Fibroblast of skin of abdomen (primary cell): ENCODE measurements at regions not wholly inside any gene's neighbourhood (a gene's known extent, or its start where the extent isn't known, plus 50 kb on each side); places are given as distances from the start of the nearest gene placed in this dataset.
A peak's percentile ranks its signal among the peaks of the same experiment; 100 is the strongest.
"Not testable (repeated sequence)": the region's sequence is repeated elsewhere in the genome, so short reads cannot be mapped to it uniquely, and the experiment has no call there.

Source experiments
- DNase-seq: peaks from one replicate; pipeline ENCODE4 v3.0.0-alpha.2; 2013

DNA sequence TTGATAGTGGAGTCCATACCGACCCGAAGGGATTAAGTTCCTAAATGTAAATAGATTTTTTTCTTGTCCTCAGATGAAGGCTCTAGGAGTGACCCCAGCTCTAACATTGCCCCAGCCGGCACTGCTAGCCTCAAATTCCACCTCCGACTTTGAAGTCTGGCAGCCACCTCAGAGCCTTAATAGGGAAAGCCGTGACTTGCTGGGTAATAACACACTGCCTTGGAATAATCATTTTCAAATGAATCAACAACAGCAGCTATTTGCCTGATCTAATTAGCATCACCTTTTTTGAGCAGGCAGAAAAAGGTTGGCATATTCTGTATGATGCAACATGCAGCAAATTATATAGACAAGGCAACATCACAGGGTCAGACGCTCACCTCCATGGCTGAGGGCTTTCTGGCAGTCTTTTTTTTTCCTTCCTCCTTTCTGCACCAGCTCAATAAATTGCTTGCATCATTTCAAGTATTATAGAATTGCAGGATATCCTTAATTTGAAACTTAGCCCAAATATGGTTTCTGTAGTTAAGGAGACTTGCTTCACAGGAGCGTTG lies 276.5 kb upstream of the ATP5MC3 start:
- no peak for DNase-seq

DNA sequence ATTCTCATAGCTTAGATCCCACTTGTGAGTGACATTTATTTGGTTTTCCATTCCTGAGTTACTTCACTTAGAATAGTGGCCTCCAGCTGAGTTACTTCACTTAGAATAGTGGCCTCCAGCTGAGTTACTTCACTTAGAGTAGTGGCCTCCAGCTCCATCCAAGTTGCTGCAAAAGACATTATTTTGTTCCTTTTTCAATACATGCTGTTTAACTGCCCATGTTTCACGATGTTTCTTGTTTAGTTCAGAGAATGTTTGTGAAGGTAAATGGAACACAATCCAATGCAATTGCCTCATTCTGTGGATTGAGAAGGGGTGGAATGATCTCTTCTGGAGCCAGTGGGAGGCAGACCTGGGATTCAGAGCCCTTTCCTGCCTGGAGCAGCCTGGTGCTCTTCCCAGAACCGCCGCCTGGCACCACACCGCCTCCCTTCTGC lies 273.5 kb upstream of the ATP5MC3 start:
- no peak for DNase-seq

DNA sequence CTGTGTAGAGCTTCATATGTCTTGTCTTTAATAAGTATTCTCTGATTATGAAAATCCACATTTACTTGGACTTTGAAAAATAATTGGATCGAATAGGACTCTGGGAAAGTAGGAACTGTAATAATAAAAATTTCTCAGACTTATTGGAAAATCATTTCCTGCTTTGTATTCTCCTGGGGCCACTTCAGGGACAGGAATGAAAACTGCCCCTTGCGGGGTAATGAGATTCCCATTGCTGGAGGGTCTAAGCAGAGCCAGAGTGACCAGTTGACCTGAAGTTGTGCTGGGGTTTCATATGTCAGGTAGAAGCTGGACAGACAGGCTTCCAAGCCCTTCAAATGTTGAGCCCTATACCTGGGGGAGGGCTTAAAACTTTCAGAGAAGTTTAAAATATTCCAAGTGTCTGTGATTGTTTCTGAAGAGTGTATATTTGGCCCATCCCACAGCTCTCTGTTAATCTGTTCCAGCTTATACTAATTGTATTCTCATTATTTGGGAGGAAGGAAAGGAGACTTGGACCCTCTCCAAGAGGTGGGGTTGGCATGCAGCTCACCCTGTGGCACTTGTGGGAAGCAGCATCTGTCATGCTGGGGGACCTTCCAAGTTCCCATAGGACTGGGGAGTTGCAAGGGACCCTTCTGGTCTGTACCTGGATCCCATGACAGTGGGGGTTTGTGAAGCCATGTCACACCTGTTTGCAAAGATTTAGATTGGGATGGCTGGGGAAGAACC lies 268.7 kb upstream of the ATP5MC3 start:
- DNase-seq = no peak

DNA sequence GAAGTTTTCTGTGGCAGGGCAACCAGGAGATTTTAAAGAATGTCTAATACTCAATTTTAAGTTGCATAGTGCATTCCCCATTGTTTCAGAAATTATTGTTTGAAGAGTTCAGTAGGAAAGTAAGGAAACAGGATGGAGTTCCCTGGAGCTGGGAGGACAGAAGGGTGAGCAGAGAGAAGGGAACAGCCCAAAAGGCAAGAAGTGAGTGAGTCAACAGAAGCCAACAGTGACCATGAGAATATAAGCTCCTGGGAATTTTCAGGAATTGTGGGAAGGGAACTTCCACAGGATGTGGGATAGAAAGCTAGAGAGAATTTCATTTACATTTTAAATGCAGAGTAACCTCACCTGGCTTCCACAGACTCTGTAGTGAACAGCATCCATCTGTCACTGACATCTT lies 268.1 kb upstream of the ATP5MC3 start:
- no peak for DNase-seq

DNA sequence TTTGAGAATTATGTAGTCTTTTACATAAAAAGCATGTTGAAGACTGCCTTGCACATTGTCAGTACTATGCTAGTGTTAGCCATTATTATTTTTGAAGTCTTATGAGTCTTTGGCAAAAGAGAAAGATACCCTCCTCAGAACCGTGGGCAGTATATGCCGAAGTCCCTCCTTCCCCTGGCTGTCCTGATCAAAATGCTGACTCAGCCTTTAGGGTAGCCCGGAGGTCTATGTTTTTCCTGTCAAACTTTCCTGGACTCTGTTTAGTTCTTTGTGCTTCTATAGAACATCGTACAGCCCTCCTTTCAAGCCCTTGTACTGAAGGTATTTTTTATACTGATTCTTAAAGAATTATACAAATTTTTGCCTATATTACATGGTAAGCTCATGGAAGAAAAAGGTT lies 264.7 kb upstream of the ATP5MC3 start:
- no peak for DNase-seq

DNA sequence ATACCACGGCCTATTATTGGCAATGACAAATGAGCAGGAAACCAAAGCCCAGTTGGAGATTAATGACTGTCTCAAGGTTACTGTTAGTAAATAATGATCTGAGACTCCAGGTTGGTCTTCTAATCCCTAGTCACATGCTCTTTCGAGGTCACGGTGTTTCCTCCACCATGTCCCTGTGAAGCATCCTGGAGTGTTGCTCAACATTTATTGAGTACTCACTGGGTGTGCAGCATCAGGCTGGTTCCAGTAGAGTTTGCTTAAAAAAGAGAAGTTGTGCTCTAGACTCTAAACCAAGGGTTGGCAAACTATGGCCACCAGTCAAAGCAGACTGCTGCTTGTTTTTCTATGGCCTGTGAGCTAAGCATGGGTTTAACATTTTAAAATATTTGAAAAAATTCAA lies 263.8 kb upstream of the ATP5MC3 start:
- no peak for DNase-seq

DNA sequence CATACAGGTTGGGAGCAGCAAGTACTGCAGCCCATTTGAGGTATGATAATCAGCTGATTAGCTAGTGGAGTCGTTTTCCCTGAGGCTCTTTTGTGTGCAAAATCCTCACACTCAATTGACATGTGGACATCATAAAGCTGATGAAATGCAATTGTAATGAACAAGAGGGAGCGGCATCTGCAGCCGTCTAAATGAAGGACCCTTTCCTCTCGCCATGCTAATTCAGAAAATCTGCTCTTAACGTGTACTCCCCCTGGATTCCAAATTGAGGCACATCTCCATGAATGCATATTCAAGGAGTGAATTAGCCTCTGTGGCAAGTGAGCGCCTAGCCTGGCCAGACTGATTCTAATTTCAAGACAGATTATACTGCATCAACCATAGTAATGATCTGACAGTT lies 260.9 kb upstream of the ATP5MC3 start:
- no peak for DNase-seq

DNA sequence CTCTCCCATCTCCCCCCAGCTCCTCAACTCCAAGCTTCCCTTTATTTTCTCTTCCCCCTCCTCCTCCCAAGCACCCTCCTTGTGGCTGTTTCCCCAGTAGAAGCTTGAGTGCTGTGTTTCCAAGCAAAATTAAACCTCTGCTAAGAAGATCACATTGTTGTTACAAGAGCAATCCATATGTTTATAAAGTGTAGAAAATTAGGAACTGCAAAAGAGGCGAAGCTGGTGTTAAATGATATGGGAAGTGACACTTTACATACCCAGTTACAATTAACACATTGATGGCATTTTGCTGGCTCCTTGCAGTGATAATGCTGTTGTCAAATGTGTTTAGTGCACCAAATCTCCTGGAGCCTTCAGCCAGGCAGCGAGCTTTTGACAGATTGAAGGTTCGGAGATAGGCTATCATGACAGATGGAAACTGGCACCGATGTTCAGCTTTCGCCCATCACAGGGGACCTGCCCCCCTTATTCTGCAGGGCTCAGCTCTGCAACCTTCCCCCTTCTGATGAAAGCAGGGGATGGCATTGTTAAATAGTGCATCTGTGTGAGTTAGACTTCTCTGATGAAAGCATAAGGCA lies 259.8 kb upstream of the ATP5MC3 start:
- DNase-seq = no peak

DNA sequence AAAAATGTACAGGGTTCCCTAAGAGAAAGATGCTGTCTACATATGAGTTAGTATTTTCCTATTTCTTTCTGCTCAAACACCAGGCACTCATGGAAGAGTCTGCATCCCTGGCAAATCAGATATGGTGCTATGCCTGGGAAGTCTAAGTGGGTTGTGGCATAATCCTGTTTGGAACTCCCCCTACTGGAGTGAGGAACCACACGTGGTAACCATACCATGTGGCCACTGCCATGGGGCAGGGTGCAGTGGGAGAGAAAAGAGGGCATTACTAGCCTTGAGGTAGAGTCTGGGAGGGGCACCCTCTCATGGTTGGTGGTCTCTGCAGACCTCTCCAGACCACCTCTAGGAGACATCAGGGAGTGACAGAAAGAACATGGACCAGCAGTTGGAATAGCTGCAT lies 257.9 kb upstream of the ATP5MC3 start:
- DNase-seq = no peak

DNA sequence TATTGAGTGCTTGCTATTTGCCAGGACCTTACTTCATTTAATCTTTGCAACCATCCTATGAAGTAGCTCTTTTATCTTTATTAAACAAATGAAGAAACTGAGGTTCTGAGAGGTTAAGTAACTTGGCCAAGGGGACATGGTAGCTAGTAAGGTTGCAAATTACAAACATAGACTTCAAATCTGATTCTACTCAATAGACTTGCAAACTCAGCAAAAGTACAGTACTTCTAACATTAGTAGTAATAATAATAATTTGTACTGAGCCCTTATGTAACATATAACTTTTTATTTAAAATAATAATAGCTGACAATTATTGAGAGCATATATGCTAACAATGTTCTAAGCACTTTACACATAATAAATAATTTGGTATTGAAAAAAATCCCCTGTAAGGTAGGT lies 255.7 kb upstream of the ATP5MC3 start:
- DNase-seq = no peak

DNA sequence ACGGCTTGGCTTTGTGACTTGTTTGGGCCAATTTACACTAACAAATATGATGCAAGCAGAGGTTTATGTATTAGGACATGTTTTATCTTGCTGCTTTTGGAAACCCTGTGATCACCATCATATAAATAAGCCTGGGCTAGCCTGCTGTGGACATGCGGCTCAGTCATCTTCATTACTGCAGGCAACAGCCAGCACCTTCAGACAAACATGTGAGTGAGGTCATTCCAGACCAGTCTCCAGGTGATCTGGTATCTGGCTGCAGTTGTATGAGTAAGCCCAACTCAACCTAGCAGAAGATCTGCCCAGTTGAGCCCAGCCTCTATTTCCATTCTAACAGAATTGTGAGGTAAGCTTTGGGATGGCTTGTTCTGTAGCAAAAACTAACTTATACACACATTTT lies 254.6 kb upstream of the ATP5MC3 start:
- DNase-seq = no peak

DNA sequence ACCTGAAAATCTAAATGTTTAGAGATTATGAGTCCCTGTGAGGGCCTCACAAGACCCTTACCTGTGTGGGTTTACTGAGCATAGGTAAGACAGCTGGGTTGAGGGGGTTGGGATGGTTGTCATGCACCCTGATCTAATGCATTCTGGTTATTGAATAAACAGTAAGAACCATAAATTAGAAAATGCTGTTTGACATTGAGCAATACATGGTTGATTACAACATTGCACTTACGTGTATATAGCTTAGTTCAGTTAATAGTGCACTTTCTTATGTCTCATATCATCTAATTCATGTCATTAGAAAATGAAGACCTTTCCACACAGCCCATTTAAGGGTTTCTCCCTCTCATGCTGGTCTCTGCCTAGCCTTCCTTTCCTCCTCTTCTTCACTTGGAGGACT lies 253.5 kb upstream of the ATP5MC3 start:
- no peak for DNase-seq

DNA sequence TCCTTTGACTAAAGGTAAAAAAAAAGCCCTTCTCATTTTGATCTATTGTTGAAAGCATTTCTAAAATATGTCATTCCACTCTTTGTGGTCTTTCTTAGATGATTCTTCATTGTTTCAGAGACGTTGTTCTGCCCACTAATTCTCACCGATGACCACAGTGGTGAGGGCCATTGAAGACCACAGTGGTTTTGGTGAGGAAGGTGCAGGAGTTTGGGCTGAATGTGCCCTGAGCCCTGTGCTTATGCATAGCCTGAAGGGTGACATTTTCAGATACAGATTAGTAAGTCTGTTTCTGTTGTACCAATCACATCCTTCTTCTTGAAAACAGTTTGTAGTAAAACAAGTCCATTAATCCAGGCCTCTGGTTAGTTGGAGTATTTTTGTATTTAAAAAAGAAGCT lies 251.3 kb upstream of the ATP5MC3 start:
- DNase-seq = no peak

DNA sequence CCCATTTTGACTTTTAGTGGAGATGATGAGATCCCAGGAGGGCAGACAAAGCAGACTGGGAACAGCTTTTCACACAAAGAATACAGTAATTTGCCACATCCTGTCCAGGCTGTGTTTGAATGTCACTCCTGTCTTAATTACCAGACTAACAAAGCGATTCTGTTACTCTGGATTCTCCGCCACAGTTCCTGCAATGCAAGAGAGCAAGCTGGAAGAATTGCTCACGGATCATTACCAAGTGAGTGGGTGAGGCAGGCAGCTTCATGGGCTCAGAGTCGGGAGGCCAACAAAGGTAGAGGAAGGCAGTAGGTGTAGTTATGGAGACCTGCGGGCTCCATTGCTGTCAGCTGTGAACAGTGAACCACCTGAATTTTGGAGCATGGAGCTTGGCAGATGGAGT lies 250.5 kb upstream of the ATP5MC3 start:
- DNase-seq = no peak

DNA sequence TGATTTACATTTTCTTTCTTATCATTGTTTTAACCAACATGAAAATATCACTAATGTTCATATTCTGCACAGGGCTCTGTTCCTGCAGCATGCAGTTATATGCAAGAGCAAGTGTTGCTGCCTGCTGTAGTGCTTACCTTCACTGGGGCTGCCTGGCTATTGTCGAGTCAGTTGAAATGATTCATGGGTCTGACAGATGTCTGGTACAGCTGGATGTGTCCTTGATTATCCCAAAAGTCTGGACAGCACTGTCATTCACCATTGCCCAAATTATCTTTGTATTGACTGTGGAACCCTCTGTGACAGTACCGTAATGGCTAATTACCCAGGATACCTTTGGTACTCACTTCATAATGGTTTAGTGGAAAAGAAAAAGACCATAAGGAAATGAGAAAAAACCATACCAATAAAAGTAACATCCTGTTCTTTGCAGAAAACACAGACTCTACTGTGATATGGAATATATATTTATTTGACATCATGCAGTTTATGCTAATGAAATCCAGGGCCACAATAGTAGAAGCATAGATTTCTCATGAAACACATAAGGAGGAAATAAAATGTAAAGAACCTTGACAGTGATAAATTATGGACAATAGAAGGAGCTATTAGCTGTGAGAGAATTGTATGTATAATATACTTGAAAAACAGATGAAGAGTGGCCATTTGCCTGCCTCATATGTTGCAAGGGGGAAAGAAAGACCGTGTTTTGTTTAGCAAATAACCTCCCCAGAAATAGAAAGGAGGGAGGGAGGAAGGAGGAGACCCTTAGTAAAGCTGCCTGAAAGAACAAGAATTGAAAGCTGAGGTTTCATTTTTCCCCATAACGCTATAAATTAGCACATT lies 249.8 kb upstream of the ATP5MC3 start:
- DNase-seq = no peak

DNA sequence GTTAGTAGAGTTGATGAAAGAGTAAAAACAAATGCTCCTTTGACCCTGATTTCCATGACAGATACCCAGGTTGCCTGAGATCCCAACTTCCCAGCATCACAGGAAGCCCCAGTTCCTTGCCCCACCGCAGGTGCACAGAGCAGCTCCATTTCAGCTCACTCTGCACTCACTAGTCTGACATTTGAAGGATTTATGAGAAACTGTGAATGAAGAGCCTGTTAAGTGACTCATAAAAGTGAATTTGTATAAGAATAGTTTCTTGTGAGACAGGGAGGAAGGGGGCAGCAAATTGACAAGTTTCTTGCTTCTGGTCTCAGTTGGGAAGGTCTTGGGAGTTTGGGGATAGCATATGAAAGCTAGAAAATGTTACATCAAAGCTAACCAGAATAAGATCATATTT lies 248.7 kb upstream of the ATP5MC3 start:
- no peak for DNase-seq

DNA sequence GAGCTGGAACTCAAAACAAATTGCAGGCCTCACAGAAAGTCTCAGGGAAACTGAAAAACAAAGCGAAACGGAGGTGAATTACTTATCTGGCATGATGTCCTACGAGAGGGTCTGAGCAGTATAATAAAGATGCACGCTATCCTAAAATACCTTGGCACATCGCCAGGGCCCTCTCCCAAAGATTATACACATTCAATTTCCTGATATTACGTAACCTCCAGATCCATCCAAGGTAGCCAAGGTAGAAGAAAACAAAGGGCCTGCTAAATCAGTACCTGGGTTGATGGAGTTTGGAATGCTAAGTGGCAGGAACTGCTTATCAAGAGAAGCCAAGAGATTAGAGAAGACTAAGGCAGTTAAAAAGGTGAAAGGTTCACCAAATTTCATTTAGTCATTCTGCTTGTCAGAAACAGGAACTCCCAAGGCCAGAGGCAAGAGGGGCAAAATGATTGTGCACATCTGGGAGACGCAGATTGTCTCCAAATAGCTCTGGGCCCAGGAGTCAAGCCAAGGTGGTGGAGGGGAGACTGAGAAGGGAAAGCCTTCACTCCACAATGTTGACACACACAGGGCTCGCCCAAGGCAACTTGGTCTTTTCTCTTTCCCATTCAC lies 236.8 kb upstream of the ATP5MC3 start:
- no peak for DNase-seq

DNA sequence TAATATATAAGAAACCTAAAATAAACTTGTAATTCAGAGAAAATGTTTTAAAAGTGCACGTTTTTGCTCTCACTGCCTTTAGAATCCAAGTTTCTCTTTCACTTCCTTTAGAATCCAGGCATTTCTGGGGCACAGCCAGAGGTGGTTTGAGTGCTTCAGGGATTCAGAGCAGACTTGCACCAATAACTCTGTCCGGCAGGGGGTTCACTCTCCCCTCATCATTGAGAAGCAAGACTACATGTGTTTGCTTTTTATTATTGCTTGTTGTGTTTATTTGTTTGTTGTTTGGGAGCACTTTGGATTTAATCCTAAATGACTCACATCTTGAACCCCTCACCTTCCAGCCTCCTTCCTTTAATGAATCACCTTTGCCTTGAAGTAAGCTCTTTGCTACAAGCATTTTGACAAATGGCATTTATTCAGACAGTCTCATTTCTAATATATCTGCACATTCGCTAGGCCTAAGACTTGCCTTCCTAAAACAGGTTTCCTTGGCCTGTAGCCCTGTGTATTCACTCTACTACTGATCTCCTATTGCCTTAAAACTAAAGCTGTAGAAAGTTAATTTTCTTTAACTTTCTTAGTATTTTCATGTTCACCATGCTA lies 233.5 kb upstream of the ATP5MC3 start:
- peak; percentile 63 for DNase-seq

DNA sequence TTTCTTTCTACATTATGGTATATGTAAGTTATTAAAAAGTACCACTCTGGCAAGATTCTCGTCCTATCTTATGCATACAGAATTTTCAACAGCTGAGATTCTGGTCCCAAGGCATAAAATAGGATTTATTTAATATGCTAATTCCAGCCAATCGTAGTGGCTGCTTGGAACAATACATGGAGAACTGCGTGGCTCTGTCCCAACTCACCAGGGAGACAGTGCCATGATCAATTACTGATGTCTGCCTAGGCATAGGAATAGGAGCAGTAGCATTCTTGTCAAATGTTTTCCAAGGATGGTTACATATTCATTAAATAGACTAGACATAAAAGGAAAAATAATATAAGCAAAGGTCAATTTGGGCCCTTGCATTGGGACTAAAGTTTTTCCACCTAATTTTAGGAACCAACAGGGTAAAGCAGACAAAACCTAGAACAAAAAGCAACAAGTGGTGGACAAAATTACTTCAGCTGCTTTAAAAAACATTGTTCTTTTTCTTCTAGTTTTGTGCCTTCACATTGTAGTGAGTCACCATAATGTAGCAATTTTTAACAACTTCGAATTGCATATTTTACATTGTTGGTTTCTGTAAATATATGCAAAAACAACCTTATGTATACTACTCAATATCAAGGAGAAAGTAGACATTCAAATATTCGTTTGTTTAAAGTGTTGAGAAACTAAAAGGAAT lies 232.8 kb upstream of the ATP5MC3 start:
- DNase-seq = no peak

DNA sequence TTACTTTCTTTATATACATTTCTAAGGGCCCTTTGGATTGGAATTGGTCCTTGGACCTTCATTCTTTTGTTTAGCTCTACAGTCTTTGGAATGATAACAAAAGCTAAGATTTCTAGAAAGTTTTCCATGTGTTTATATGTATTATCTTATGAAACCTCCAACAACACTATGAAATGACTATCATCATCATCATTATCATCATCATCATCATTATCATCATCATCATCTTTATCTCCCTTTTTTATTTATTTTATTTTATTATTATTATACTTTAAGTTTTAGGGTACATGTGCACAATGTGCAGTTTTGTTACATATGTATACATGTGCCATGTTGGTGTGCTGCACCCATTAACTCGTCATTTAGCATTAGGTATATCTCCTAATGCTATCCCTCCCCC lies 229.4 kb upstream of the ATP5MC3 start:
- not testable (repeated sequence) for DNase-seq

DNA sequence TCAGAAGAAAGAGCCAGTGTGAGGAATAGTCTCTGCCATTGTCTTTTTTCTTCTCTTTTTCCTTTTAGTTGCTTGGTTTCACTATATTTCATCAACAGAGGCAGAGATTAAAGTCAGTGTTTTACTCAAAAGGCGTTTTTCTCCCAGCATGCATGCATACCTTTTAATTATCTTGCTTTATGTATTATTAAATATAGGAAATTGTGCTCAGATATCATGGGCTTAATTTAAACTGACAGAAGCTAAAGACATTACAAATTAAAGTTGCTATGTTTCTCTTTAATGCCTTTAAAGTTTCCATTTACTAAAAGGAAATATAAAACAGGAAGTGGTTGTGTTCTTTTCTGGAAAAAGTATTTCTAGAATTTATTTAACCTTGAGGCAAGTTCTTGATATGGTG lies 223.3 kb upstream of the ATP5MC3 start:
- no peak for DNase-seq
